ENCODE measurements at regions not wholly inside any gene's neighbourhood (a gene's known extent, or its start where the extent isn't known, plus 50 kb on each side); places are given as distances from the start of the nearest gene placed in this dataset.
"Not testable (repeated sequence)": the region's sequence is repeated elsewhere in the genome, so short reads cannot be mapped to it uniquely, and the experiment has no call there.

- intact Hi-C loops (cut with micrococcal nuclease) (no loop called here), dilution Hi-C loops (cut with MboI; ENCODE audit: extremely low pct_ligation_motif_present, low sequenced_read_pairs) (no loop called here)
- DNase-seq (ENCODE audit: low read depth, low spot score) (no peak), FAIRE-seq (no peak)
- no peak overlapping the region for H3K9ac ChIP-seq (replicated peaks; ENCODE audit: extremely low read depth, insufficient read depth, low read length)
- H3K9me3 ChIP-seq (replicated peaks; ENCODE audit: control insufficient read depth, insufficient read depth, low read length) = no peaks in the 10 kb centered on the region
- CTCF ChIA-PET = no interaction called here
- H3K79me2 ChIP-seq (ENCODE audit: control insufficient read depth, insufficient read depth, low read length) = no peaks in the 10 kb centered on the region
- H3K9me1 ChIP-seq (replicated peaks; ENCODE audit: control insufficient read depth, extremely low read depth, insufficient read depth, low read length) = no peaks in the 10 kb centered on the region
- H3K36me3 ChIP-seq (ENCODE audit: control insufficient read depth in 2 of 2, extremely low read depth in 1 of 2, insufficient read depth in 2 of 2, low read length in 2 of 2) = no peaks in the 10 kb centered on the region
- no peaks in the 10 kb centered on the region for H4K20me1 ChIP-seq (replicated peaks; ENCODE audit: control insufficient read depth, extremely low read depth, insufficient read depth, low read length)
- H3K4me2 ChIP-seq (ENCODE audit: insufficient read depth, low read length) = no peak overlapping the region
- H3K4me1 ChIP-seq (ENCODE audit: control insufficient read depth, extremely low read depth, insufficient read depth, low read length) = no peaks in the 10 kb centered on the region
- TF ChIP-seq MAX (IDR thresholded peaks at IDR 0.05; ENCODE audit: insufficient read depth, insufficient read length) = no peak
- TF ChIP-seq EZH2 (IDR thresholded peaks at IDR 0.05; ENCODE audit: borderline replicate concordance, low read depth, low read length, severe bottlenecking) = no peak
- TF ChIP-seq JUN (IDR thresholded peaks at IDR 0.05; ENCODE audit: borderline replicate concordance, insufficient read depth, insufficient read length, low read depth) = no peak
- TF ChIP-seq MYC (IDR thresholded peaks at IDR 0.05; ENCODE audit: low read depth, low read length) = no peak
- TF ChIP-seq POLR2A (IDR thresholded peaks at IDR 0.05; ENCODE audit: low read depth, low read length) = no peak
- TF ChIP-seq GATA2 (IDR thresholded peaks at IDR 0.05; ENCODE audit: insufficient read depth, insufficient read length, low read depth, low read length) = no peak
- TF ChIP-seq FOS (IDR thresholded peaks at IDR 0.05; ENCODE audit: borderline replicate concordance, insufficient read depth, low read length) = no peak
- TF ChIP-seq CTCF (IDR thresholded peaks at IDR 0.05; ENCODE audit: extremely low read depth in 1 of 2, insufficient read depth in 1 of 2, low read depth in 1 of 2, low read length in 2 of 2) = no peak
- TF ChIP-seq POLR2AphosphoS5 (IDR thresholded peaks at IDR 0.05; ENCODE audit: insufficient read depth, low read depth, low read length) = no peak
- no peak overlapping the region for H3K4me3 ChIP-seq (replicated peaks in 1 of 3; ENCODE audit: insufficient read depth in 1 of 3, low read depth in 1 of 3, low read length in 3 of 3)
- no TSS peak for BruUV-seq (replicated peaks)
- POLR2A ChIA-PET = no interaction called here
- no peak overlapping the region for H3K27ac ChIP-seq (ENCODE audit: insufficient read depth, low read depth, low read length)
- no peaks in the 10 kb centered on the region for H3K27me3 ChIP-seq (ENCODE audit: control insufficient read depth in 2 of 2, insufficient read depth in 2 of 2, low read length in 2 of 2)
- no peak overlapping the region for H2AFZ ChIP-seq (ENCODE audit: low read depth, low read length)
Observed at GRCh38 chr2:150802635-150803034, 315.2 kb upstream of the RND3 start.

GRCh38 chr2:150796236-150796635 lies 308.8 kb upstream of the RND3 start:
- H3K4me3 ChIP-seq (replicated peaks in 1 of 3; ENCODE audit: insufficient read depth in 1 of 3, low read depth in 1 of 3, low read length in 3 of 3); H3K9me3 ChIP-seq (replicated peaks; ENCODE audit: control insufficient read depth, insufficient read depth, low read length); H3K27ac ChIP-seq (ENCODE audit: insufficient read depth, low read depth, low read length); H4K20me1 ChIP-seq (replicated peaks; ENCODE audit: control insufficient read depth, extremely low read depth, insufficient read depth, low read length); H3K4me1 ChIP-seq (ENCODE audit: control insufficient read depth, extremely low read depth, insufficient read depth, low read length); H2AFZ ChIP-seq (ENCODE audit: low read depth, low read length); DNase-seq (ENCODE audit: low read depth, low spot score); H3K4me2 ChIP-seq (ENCODE audit: insufficient read depth, low read length); intact Hi-C loops (cut with micrococcal nuclease); H3K9ac ChIP-seq (replicated peaks; ENCODE audit: extremely low read depth, insufficient read depth, low read length); BruUV-seq (replicated peaks); H3K79me2 ChIP-seq (ENCODE audit: control insufficient read depth, insufficient read depth, low read length); FAIRE-seq; H3K36me3 ChIP-seq (ENCODE audit: control insufficient read depth in 2 of 2, extremely low read depth in 1 of 2, insufficient read depth in 2 of 2, low read length in 2 of 2); H3K9me1 ChIP-seq (replicated peaks; ENCODE audit: control insufficient read depth, extremely low read depth, insufficient read depth, low read length); dilution Hi-C loops (cut with MboI; ENCODE audit: extremely low pct_ligation_motif_present, low sequenced_read_pairs); H3K27me3 ChIP-seq (ENCODE audit: control insufficient read depth in 2 of 2, insufficient read depth in 2 of 2, low read length in 2 of 2); CTCF ChIA-PET: not testable (repeated sequence)
- POLR2A ChIA-PET = interaction anchor here (0.7 kb wide), 1 partner anchor 15 kb away, joined by 3 read pairs; no protein-coding TSS in a partner anchor

All from endothelial cell of umbilical vein (primary cell).